T47D (cell line): ENCODE measurements at regions not wholly inside any gene's neighbourhood (a gene's known extent, or its start where the extent isn't known, plus 50 kb on each side); places are given as distances from the start of the nearest gene placed in this dataset.

Source experiments
- DNase-seq, 2 experiments: peaks; one replicate each; pipeline versions ENCODE4 v3.0.0 to v3.0.0-alpha.2; 2011 to 2012; ENCODE audit warnings: low read depth in 1 of 2, low spot score in 1 of 2
- JUND ChIP-seq: IDR thresholded peaks from 2 replicates; pipeline ENCODE4 v1.6.1; 2012; ENCODE audit warnings: low read depth
- in situ Hi-C: cut with HindIII; loops from 2 replicates; pipeline ENCODE4 v1.10.0; 2016; ENCODE audit warnings: low sequenced_read_pairs, low pct_unique_long_range_greater_than_20kb

GRCh38 chr1:244970744-244971551, 106.6 kb upstream of the HNRNPU start:
- in situ Hi-C loops = no loop called here
- no peak for TF ChIP-seq JUND
- peak in 1 of 2 experiments; percentile 97 for DNase-seq

GRCh38 chr1:244970236-244970743, 105.9 kb upstream of the HNRNPU start:
- DNase-seq = peak in 1 of 2 experiments; percentile 80
- in situ Hi-C loops = no loop called here
- TF ChIP-seq JUND = no peak

DNA sequence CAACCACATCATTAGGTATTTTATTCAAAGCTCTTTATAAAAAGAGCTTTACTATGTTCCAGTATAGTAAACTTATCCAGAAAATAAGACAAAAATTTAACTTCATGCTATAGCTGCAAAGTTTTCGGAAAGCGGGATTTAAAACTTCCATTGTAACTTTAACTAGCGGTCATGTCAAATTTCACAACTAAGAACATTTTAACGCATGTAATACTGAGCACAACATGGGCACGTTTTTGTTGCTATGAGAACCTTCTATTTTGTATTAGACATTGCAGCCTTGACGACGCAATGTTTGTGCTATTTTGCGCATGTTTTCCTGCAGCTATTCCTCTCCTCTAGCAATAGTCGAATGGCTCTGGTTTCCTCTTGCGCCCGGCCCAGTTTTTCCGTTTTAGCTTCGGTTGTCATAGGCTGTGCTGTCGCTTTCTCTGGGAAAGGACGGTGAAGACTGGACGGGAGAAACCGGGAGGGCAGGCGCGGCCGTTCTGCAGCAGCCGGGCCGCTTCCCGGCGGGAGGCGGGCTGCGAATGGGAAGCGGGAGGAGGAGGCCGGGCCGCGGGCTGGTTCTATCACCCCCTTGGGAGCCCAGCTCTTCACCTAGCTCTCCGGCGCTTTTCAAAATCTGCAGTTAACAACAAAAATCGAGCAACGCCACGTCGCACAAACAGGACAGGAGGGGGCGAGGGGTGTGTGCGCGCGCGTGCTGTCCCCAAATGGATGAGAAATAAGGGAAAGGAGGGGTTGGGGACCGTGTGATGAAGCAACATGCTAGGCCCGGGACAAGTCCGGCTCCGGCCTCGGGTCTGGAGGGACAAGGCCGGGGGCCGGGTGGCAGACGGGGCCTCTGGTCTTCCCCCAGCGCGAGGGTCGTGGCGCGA, 105.3 kb upstream of the HNRNPU start:
- peak in 1 of 2 experiments; percentile 85 for DNase-seq
- in situ Hi-C loops = no loop called here
- no peak for TF ChIP-seq JUND

DNA sequence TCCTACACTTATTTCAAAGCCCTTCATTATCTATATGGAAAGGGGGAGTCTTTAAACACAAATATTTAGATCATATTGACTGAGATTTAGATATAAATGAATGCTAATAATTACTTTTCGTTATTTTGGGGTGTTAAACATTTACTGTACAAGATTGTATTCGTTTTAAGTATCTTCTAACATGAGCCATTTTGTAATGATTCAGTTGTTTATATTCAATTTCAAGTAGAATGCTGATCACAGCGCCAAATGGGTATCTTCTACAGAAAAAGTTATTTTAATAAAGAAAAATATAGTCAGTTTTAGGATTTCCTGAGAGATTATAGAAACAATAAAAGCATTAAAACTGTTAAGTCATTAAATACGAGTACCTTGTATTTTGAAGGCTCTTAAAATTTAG, 104.5 kb upstream of the HNRNPU start:
- TF ChIP-seq JUND = no peak
- no peak for DNase-seq
- in situ Hi-C loops = no loop called here

DNA sequence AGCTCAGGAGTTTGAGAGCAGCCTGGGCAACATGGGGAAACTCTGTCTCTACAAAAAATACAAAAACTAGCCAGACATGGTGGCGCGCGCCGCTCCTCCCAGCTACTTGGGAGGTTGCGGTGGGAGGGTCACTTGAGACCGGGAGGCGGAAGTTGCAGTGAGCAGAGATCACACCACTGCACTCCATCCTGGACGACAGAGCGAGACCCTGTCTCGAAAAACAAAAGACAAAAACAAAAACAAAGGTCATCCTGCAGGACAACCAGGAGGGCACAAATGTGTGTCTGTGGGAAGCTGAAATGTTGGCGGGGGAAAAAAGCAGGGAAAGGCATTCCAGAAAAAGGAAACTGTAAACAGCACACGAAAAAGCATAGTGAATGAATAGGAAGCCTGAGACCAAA, 104.1 kb upstream of the HNRNPU start:
- TF ChIP-seq JUND = no peak
- in situ Hi-C loops = no loop called here
- peak in 1 of 2 experiments; percentile 35 for DNase-seq

DNA sequence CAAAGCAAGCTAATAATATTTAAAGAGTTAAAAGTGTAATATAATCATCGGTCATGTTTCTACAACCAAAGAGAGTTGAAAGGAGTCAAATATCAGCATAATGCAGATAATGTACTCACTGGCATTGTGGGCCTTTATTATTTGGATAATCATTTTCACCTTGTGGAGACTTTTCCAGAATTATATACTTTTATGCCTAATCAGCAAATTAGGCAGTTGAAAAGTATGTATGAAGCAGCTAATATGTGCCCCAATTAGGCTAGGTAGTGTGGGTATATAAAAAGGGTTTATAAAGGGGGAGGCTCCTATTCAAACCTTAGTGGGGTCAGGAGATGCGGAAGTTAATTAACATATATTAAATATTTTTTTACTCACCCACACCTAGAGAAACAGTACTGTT, 102.8 kb upstream of the HNRNPU start:
- in situ Hi-C loops = no loop called here
- no peak for DNase-seq
- TF ChIP-seq JUND = no peak

- DNase-seq = no peak
- TF ChIP-seq JUND = no peak
- in situ Hi-C loops = no loop called here
These were observed 101.1 kb upstream of the HNRNPU start for GRCh38 chr1:244965185-244966030.

DNA sequence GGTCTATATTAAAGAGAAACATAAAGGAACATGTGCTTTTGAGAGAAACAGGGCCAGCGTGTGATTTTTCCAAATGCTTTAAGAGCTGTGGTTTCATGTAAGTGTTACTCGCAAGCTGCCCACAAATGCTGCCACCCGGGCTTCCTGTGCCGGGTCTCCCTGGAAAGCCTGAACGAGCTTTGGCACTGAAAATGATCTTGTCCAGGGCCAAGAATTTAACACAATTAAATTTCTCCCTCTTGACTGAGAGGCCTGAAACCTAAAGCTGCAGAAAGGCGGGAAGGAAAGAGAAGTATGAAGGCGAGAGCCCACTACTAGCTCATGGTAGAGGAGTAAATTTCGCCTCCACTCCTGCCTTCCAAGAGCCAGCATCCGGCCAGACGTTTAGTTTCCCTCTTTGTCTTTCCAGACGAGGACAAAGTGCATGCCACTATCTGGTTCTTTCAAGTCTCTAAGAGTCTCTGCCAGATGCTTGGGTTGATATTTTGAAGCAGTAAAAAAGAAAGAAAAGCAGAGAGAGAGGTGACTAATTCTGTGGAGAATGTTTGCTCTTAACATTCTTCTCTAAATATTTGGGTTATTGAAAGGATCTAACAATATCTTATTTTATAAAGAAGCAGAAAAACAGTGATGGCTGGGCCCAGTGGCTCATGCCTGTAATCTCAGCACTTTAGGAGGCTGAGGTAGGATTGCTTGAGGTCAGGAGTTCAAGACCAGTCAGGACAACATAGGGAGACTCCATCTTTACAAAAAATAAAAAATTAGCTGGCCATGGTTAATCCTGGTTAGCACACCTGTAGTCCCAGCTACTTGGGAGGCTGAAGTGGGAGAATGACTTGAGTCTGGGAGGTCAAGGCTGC, 100.0 kb upstream of the HNRNPU start:
- in situ Hi-C loops = no loop called here
- TF ChIP-seq JUND = no peak
- DNase-seq = no peak

DNA sequence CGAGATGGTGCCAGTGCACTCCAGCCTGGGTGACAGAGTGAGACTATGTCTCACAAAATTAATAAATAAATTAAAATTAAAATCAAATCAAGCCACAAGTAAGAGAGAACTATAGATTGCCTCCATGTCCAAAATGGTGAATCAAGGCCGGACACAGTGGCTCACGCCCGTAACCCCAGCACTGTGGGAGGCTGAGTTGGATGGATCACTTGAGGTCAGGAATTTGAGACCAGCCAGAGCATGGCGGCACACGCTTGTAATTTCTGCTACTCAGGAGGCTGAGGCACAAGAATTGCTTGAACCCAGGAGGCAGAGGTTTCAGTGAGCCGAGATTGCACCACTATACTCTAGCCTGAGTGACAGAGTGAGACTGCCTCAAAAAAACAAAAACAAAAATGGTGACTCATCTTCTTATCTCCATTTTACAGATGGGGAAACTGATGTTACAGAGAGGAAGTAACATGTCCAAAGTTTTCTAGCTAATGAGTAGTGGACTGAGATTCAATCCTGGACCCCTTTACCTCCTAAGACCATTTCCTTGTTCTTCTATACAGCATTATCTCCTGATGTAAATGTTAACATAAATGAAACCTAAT, 99.0 kb upstream of the HNRNPU start:
- no peak for DNase-seq
- TF ChIP-seq JUND = no peak
- in situ Hi-C loops = no loop called here

DNA sequence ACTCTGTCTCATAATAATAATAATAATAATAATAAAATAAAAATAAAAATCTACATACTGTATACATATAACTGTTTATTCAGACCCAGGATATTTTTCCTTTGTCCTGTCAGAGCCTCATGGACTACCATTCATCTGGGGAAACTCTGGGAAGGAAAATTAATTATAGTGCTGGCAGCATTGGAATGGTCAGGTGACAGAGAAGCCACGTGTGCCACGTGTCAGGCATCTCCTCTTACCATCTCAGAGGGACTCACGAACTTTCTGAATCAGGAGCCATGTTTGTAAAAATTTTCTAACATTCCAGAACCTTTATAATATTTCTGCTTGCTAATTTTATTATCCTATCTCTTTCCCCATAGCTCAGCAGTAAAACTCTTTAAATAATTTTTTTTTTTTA, 97.8 kb upstream of the HNRNPU start:
- DNase-seq = no peak
- in situ Hi-C loops = no loop called here
- no peak for TF ChIP-seq JUND

GRCh38 chr1:244960904-244961303, 96.6 kb upstream of the HNRNPU start:
- no peak for DNase-seq
- TF ChIP-seq JUND = no peak
- in situ Hi-C loops = no loop called here
